GM13977 (cell line): ENCODE measurements at regions not wholly inside any gene's neighbourhood (a gene's known extent, or its start where the extent isn't known, plus 50 kb on each side); places are given as distances from the start of the nearest gene placed in this dataset.

ENCODE experiments used
- DNase-seq: peaks from one replicate; pipeline ENCODE4 v3.0.0; 2012; ENCODE audit warnings: low spot score
- CTCF ChIP-seq: IDR thresholded peaks from 2 replicates; pipeline ENCODE4 v1.5.1; 2012; ENCODE audit warnings: mild to moderate bottlenecking, control low read depth; ENCODE audit not compliant: insufficient read depth; ENCODE audit errors: extremely low read depth, missing control alignments
- in situ Hi-C: fragments of 300-500 bp; cut with MboI; formaldehyde crosslinking; loops from one replicate; pipeline ENCODE4 v1.12.0; 2022; ENCODE audit warnings: low sequenced_read_pairs, low pct_unique_long_range_greater_than_20kb, mixed read lengths, inconsistent platforms; ENCODE audit not compliant: unreplicated experiment

- no peak for TF ChIP-seq CTCF
- in situ Hi-C loops = no loop called here
- DNase-seq = no peak
These were observed 149.9 kb upstream of the STT3B start for GRCh38 chr3:31382856-31383255.

DNA sequence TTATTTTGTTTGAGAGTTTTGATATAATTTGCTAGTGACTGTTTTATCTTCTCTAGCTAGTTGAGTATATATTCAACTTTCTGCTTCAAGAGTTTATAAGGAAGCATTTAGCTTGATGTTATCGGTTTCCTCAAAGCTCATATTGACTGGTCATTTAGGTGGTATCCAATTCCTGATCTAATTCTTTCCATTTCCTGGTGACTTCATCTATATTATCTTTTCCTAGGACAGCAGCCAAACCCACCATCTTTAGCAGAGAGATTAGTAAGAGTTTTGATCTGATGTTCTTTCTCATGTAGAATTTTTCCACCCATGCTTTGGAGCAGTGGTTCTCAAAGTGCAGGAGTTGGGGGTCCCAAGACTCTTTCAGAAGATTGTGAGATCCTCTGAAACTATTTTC is 148.6 kb upstream of the STT3B start:
- TF ChIP-seq CTCF = no peak
- no peak for DNase-seq
- in situ Hi-C loops = no loop called here

GRCh38 chr3:31389939-31390338 is 142.8 kb upstream of the STT3B start:
- no peak for TF ChIP-seq CTCF
- DNase-seq = no peak
- in situ Hi-C loops = no loop called here

GRCh38 chr3:31390466-31390865 is 142.3 kb upstream of the STT3B start:
- in situ Hi-C loops = no loop called here
- TF ChIP-seq CTCF = no peak
- DNase-seq = no peak

DNA sequence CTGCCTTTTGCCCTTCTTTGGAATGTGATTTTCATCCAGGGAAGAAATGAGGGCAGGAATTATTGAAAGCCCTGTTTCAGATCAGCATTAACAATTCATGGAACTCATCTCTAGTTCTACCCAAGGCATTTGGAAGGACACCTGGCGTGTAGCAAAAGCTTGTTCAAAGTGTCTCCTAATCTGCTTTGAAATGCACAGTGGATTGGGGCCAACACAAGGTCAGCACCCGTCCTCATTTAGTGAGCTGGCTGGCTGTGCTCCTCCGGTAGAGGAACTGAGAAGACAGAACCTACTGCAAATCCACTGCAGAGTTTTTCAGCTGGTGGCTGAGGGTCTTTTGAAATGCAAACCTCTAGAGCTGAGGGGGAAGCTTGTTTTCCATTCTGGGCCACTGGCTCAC is 141.6 kb upstream of the STT3B start:
- no peak for TF ChIP-seq CTCF
- in situ Hi-C loops = no loop called here
- peak; percentile 7 for DNase-seq

GRCh38 chr3:31392568-31392967 is 140.2 kb upstream of the STT3B start:
- TF ChIP-seq CTCF = no peak
- DNase-seq = no peak
- in situ Hi-C loops = no loop called here

GRCh38 chr3:31399271-31399670 is 133.5 kb upstream of the STT3B start:
- no peak for TF ChIP-seq CTCF
- in situ Hi-C loops = no loop called here
- DNase-seq = no peak
